ENCODE measurements at regions not wholly inside any gene's neighbourhood (a gene's known extent, or its start where the extent isn't known, plus 50 kb on each side); places are given as distances from the start of the nearest gene placed in this dataset.

DNA sequence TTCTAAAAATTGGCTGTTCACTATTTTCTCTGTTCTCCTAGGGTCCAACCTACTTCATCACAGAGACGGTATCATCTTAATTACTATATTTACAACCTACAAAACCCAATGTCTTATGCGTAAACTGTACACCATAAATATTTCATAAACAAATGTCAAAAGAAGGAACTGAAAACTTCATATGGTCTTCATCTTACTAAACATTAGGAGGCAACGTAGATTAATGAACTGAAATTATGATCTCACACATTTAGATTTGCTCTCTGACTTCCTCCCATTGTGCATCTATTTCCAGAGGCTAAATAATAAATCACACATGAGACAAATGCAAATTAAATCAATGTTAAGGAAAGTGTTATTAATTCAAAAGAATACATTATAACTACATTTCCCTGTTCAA is 1850.6 kb upstream of the SEL1L start:
- H3K9me3 ChIP-seq: no peaks in the 10 kb centered on the region

DNA sequence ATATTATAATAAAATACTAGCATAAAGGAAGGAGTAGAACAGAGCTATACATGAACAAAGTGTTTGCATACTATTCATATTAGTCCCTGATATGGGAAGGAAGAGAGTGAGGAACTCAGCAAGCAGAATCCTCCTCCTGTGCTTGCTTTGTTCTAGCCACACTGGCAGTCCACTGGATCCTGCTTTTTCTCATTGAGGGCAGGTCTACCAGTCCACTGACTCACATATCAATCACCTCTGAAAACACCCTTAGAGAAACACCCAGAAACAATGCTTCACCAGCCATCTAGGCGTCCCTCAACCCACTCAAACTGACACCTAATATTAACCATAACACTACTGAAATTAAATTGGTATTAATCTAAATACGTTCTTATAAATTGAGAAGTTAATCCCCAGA is 1861.7 kb upstream of the SEL1L start:
- Histone ChIP-seq H3K4me1 (ENCODE audit: control insufficient read depth in 1 of 2, insufficient read depth in 1 of 2, low read depth in 1 of 2, low read length in 1 of 2) (no peaks in the 10 kb centered on the region), H3K4me3 (ENCODE audit: low read depth in 1 of 2, low read length in 1 of 2) (no peak overlapping the region), H3K9me3 (no peaks in the 10 kb centered on the region), H3K36me3 (no peaks in the 10 kb centered on the region), H3K27me3 (no peaks in the 10 kb centered on the region), H3K27ac (no peak overlapping the region)
- TF ChIP-seq, protein P1, sequence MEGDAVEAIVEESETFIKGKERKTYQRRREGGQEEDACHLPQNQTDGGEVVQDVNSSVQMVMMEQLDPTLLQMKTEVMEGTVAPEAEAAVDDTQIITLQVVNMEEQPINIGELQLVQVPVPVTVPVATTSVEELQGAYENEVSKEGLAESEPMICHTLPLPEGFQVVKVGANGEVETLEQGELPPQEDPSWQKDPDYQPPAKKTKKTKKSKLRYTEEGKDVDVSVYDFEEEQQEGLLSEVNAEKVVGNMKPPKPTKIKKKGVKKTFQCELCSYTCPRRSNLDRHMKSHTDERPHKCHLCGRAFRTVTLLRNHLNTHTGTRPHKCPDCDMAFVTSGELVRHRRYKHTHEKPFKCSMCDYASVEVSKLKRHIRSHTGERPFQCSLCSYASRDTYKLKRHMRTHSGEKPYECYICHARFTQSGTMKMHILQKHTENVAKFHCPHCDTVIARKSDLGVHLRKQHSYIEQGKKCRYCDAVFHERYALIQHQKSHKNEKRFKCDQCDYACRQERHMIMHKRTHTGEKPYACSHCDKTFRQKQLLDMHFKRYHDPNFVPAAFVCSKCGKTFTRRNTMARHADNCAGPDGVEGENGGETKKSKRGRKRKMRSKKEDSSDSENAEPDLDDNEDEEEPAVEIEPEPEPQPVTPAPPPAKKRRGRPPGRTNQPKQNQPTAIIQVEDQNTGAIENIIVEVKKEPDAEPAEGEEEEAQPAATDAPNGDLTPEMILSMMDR (IDR thresholded peaks at IDR 0.05): no peak

More for the DNA sequence above, 1850.6 kb upstream of the SEL1L start:
- Histone ChIP-seq H3K36me3 (no peaks in the 10 kb centered on the region), H3K27ac (no peak overlapping the region), H3K4me1 (ENCODE audit: control insufficient read depth in 1 of 2, insufficient read depth in 1 of 2, low read depth in 1 of 2, low read length in 1 of 2) (no peaks in the 10 kb centered on the region), H3K27me3 (no peaks in the 10 kb centered on the region), H3K4me3 (ENCODE audit: low read depth in 1 of 2, low read length in 1 of 2) (no peak overlapping the region)
- TF ChIP-seq, protein P1 (IDR thresholded peaks at IDR 0.05): no peak

DNA sequence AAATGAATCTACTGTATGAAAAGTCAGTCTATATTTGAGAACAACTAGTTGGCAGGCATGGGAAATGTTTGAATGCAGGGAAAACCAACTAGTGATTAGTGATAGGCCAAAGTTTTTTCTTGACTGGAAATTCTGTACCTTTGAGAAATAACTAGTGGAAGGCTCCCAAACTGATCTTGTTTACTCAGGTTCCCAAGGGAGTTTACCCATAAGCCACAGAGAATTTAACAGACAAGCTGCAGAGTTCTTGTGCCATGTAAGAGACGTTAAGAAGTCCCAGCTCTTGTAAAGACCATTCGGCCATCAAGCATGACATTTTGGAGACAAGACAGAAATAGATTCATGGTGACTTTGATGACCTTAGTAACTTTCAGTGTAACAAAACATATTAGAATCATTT is 1882.8 kb upstream of the SEL1L start:
- Histone ChIP-seq H3K36me3 (no peaks in the 10 kb centered on the region), H3K4me1 (ENCODE audit: control insufficient read depth in 1 of 2, insufficient read depth in 1 of 2, low read depth in 1 of 2, low read length in 1 of 2) (no peaks in the 10 kb centered on the region), H3K27me3 (no peaks in the 10 kb centered on the region), H3K9me3 (no peaks in the 10 kb centered on the region), H3K4me3 (ENCODE audit: low read depth in 1 of 2, low read length in 1 of 2) (no peak overlapping the region), H3K27ac (no peak overlapping the region)
- TF ChIP-seq, protein P1 (IDR thresholded peaks at IDR 0.05): no peak

DNA sequence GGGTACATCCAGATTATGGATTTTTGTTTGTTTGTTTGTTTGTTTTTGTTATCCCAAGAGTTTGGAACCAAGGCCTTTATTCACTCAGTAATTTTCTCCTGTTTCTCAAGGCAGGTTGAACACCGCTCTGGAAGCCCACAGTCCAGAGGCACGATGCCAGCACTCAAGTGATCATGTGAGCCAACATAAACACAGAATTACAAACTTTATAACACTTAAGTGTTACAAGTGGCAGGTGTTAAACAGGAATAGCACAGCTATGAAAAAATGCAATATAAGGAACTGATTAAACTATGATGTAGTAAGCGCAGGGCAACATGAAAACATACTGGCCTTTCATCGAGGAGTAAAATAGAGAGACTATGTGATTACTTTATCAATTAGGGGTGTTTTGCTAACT is 1885.8 kb upstream of the SEL1L start:
- Histone ChIP-seq H3K27me3 (no peaks in the 10 kb centered on the region), H3K36me3 (no peaks in the 10 kb centered on the region), H3K27ac (no peak overlapping the region), H3K4me3 (ENCODE audit: low read depth in 1 of 2, low read length in 1 of 2) (no peak overlapping the region), H3K4me1 (ENCODE audit: control insufficient read depth in 1 of 2, insufficient read depth in 1 of 2, low read depth in 1 of 2, low read length in 1 of 2) (no peaks in the 10 kb centered on the region), H3K9me3 (no peaks in the 10 kb centered on the region)
- TF ChIP-seq, protein P1 (IDR thresholded peaks at IDR 0.05): no peak

DNA sequence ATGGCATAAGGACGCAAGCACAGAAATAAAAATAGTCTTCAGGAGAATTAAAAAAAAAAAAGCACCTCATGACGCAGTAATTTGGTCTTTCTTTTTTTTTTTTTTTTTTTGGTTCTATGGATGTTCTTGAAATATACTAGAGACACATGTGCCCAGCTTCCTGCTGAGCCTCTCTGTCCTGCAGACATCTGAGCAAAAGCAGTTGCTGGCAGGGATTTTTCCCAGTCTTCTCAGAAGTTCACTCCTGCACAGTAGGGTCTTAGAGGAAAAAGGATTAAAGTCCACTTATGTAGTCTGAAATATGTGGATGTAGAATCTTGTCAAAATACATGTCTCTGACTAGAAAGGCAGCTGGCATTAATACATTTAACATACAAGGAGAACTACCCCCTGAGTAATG is 1888.1 kb upstream of the SEL1L start:
- no peak overlapping the region for H3K27ac ChIP-seq
- H3K9me3 ChIP-seq: no peaks in the 10 kb centered on the region
- TF ChIP-seq, protein P1 (IDR thresholded peaks at IDR 0.05): no peak
- no peaks in the 10 kb centered on the region for H3K27me3 ChIP-seq
- no peaks in the 10 kb centered on the region for H3K36me3 ChIP-seq
- no peaks in the 10 kb centered on the region for H3K4me1 ChIP-seq (ENCODE audit: control insufficient read depth in 1 of 2, insufficient read depth in 1 of 2, low read depth in 1 of 2, low read length in 1 of 2)
- H3K4me3 ChIP-seq (ENCODE audit: low read depth in 1 of 2, low read length in 1 of 2): no peak overlapping the region

DNA sequence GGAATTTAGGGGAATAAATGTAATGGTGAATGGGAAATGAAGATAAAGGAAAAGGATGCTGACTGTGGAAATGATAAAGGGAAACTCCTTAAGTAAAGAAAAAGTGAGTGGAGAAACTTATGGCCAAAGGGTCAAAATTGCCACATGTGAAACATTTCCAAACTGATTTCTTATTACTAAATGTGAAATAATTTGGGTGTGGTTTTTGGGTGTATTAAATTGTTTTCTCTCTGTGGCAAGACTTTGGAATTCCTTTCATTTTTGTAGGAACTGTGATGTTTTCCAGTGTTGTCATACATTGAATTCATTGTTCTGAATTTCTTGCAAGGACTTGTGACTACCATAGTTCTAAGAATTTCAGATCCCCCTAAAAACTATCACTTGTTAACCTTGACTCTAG is 1891.5 kb upstream of the SEL1L start:
- Histone ChIP-seq H3K4me3 (ENCODE audit: low read depth in 1 of 2, low read length in 1 of 2) (no peak overlapping the region), H3K4me1 (ENCODE audit: control insufficient read depth in 1 of 2, insufficient read depth in 1 of 2, low read depth in 1 of 2, low read length in 1 of 2) (no peaks in the 10 kb centered on the region), H3K36me3 (no peaks in the 10 kb centered on the region), H3K9me3 (no peaks in the 10 kb centered on the region), H3K27me3 (no peaks in the 10 kb centered on the region), H3K27ac (no peak overlapping the region)
- TF ChIP-seq, protein P1 (IDR thresholded peaks at IDR 0.05): no peak
